HG02852 (cell line): ENCODE measurements at regions not wholly inside any gene's neighbourhood (a gene's known extent, or its start where the extent isn't known, plus 50 kb on each side); places are given as distances from the start of the nearest gene placed in this dataset.

Experiments
- ATAC-seq: cut with Tn5 transposase; IDR thresholded peaks from one replicate; pipeline ENCODE4 v1.9.1; 2021; ENCODE audit warnings: mild to moderate bottlenecking, moderate library complexity; ENCODE audit not compliant: unreplicated experiment

- no peak for ATAC-seq
Measured at GRCh38 chr15:25930931-25931330, 67.8 kb upstream of the ATP10A start.
